ENCODE measurements at regions not wholly inside any gene's neighbourhood (a gene's known extent, or its start where the extent isn't known, plus 50 kb on each side); places are given as distances from the start of the nearest gene placed in this dataset.

GRCh38 chr1:81225789-81226602, 574.7 kb upstream of the ADGRL2 start:
- TF ChIP-seq CTCF (IDR thresholded peaks at IDR 0.05; ENCODE audit: insufficient read depth, low read length, poor library complexity, severe bottlenecking) (no peak), EZH2phosphoT487 (conservative IDR thresholded peaks at IDR 0.05; ENCODE audit: low read length) (no peak)

Measured in SU-DHL-6 (cell line).